A673 (cell line): ENCODE measurements at regions not wholly inside any gene's neighbourhood (a gene's known extent, or its start where the extent isn't known, plus 50 kb on each side); places are given as distances from the start of the nearest gene placed in this dataset.

ENCODE experiments used
- CTCF ChIP-seq: fragments of 300-800, 200-600 bp; sonication (generic); conservative IDR thresholded peaks from 2 replicates; pipeline ENCODE4 v1.5.1; 2017; ENCODE audit warnings: low read depth, mild to moderate bottlenecking, antibody characterized with exemption, low read length, moderate library complexity, mixed read lengths
- EZH2 ChIP-seq: fragments of 200-600 bp; sonication (generic); IDR thresholded peaks from 2 replicates; pipeline ENCODE4 v1.6.1; 2017; ENCODE audit warnings: borderline replicate concordance, low read depth, mild to moderate bottlenecking, mixed read lengths, antibody characterized with exemption, low read length; ENCODE audit not compliant: poor library complexity, severe bottlenecking

- TF ChIP-seq EZH2 (no peak), CTCF (no peak)
These were observed 441.9 kb downstream of the CD109 start for GRCh38 chr6:74137911-74138310.
